ENCODE measurements at regions not wholly inside any gene's neighbourhood (a gene's known extent, or its start where the extent isn't known, plus 50 kb on each side); places are given as distances from the start of the nearest gene placed in this dataset.
"Not testable (repeated sequence)": the region's sequence is repeated elsewhere in the genome, so short reads cannot be mapped to it uniquely, and the experiment has no call there.

GRCh38 chr4:140244328-140244727 is 90.3 kb upstream of the MAML3 start:
- DNase-seq = no peak

GRCh38 chr4:140243278-140243753 is 89.3 kb upstream of the MAML3 start:
- DNase-seq = no peak

GRCh38 chr4:140242357-140243277 is 88.6 kb upstream of the MAML3 start:
- DNase-seq = no peak

- DNase-seq = no peak
These were observed 86.3 kb upstream of the MAML3 start for GRCh38 chr4:140240237-140240636.

GRCh38 chr4:140239311-140239710 is 85.3 kb upstream of the MAML3 start:
- DNase-seq = no peak

- no peak for DNase-seq
These were observed 84.5 kb upstream of the MAML3 start for GRCh38 chr4:140238351-140239056.

- DNase-seq = no peak
These were observed 83.8 kb upstream of the MAML3 start for GRCh38 chr4:140237616-140238350.

GRCh38 chr4:140236654-140237169 is 82.7 kb upstream of the MAML3 start:
- DNase-seq = no peak

GRCh38 chr4:140234697-140235060 is 80.7 kb upstream of the MAML3 start:
- DNase-seq = no peak

GRCh38 chr4:140233791-140234696 is 80.1 kb upstream of the MAML3 start:
- DNase-seq = no peak

- DNase-seq = no peak
These were observed 75.9 kb upstream of the MAML3 start for GRCh38 chr4:140229881-140230280.

- DNase-seq = no peak
These were observed 73.3 kb upstream of the MAML3 start for GRCh38 chr4:140227286-140227685.

- no peak for DNase-seq
These were observed 69.2 kb upstream of the MAML3 start for GRCh38 chr4:140223056-140223810.

- DNase-seq = no peak
These were observed 68.2 kb upstream of the MAML3 start for GRCh38 chr4:140222171-140222570.

GRCh38 chr4:140220058-140220457 is 66.1 kb upstream of the MAML3 start:
- DNase-seq = no peak

- no peak for DNase-seq
These were observed 65.6 kb upstream of the MAML3 start for GRCh38 chr4:140219567-140219966.

- DNase-seq = not testable (repeated sequence)
These were observed 65.1 kb upstream of the MAML3 start for GRCh38 chr4:140219070-140219469.

GRCh38 chr4:140213749-140214148 is 59.8 kb upstream of the MAML3 start:
- no peak for DNase-seq

GRCh38 chr4:140213116-140213515 is 59.1 kb upstream of the MAML3 start:
- no peak for DNase-seq

- no peak for DNase-seq
These were observed 58.7 kb upstream of the MAML3 start for GRCh38 chr4:140212646-140213045.

- DNase-seq = no peak
These were observed 58.2 kb upstream of the MAML3 start for GRCh38 chr4:140212194-140212593.

Data from effector CD8-positive, alpha-beta T cell (primary cell).